ENCODE measurements at regions not wholly inside any gene's neighbourhood (a gene's known extent, or its start where the extent isn't known, plus 50 kb on each side); places are given as distances from the start of the nearest gene placed in this dataset.

- DNase-seq (ENCODE audit: low spot score), result no peak
- TF ChIP-seq CTCF (IDR thresholded peaks at IDR 0.05; ENCODE audit: extremely low read depth, missing control alignments), result no peak
Observed at GRCh38 chr16:49085686-49086085, 196.0 kb downstream of the CBLN1 start.

- no peak for TF ChIP-seq CTCF (IDR thresholded peaks at IDR 0.05; ENCODE audit: extremely low read depth, missing control alignments)
- DNase-seq (ENCODE audit: low spot score), result no peak
Observed at GRCh38 chr16:49084628-49085390, 196.8 kb downstream of the CBLN1 start.

GRCh38 chr16:49081554-49081953 lies 200.1 kb downstream of the CBLN1 start:
- DNase-seq (ENCODE audit: low spot score), result no peak
- no peak for TF ChIP-seq CTCF (IDR thresholded peaks at IDR 0.05; ENCODE audit: extremely low read depth, missing control alignments)

GRCh38 chr16:49081086-49081485 lies 200.6 kb downstream of the CBLN1 start:
- DNase-seq (ENCODE audit: low spot score), result no peak
- no peak for TF ChIP-seq CTCF (IDR thresholded peaks at IDR 0.05; ENCODE audit: extremely low read depth, missing control alignments)

- TF ChIP-seq CTCF (IDR thresholded peaks at IDR 0.05; ENCODE audit: extremely low read depth, missing control alignments), result no peak
- no peak for DNase-seq (ENCODE audit: low spot score)
Observed at GRCh38 chr16:49078571-49078970, 203.1 kb downstream of the CBLN1 start.

GRCh38 chr16:49078104-49078503 lies 203.5 kb downstream of the CBLN1 start:
- TF ChIP-seq CTCF (IDR thresholded peaks at IDR 0.05; ENCODE audit: extremely low read depth, missing control alignments), result no peak
- DNase-seq (ENCODE audit: low spot score), result no peak

GRCh38 chr16:49075709-49076108 lies 205.9 kb downstream of the CBLN1 start:
- no peak for TF ChIP-seq CTCF (IDR thresholded peaks at IDR 0.05; ENCODE audit: extremely low read depth, missing control alignments)
- no peak for DNase-seq (ENCODE audit: low spot score)
